ENCODE measurements at regions not wholly inside any gene's neighbourhood (a gene's known extent, or its start where the extent isn't known, plus 50 kb on each side); places are given as distances from the start of the nearest gene placed in this dataset.

- no peak for TF ChIP-seq CTCF (IDR thresholded peaks at IDR 0.05)
- no peak for TF ChIP-seq POLR2A (IDR thresholded peaks at IDR 0.05)
Measured at GRCh38 chr5:15238006-15238405, 262.0 kb upstream of the FBXL7 start.
